K562 (cell line): ENCODE measurements at regions not wholly inside any gene's neighbourhood (a gene's known extent, or its start where the extent isn't known, plus 50 kb on each side); places are given as distances from the start of the nearest gene placed in this dataset.

Experiments used
- ATAC-seq: fragments of 200-7000 bp; cut with Tn5 transposase; 3 replicates; pipeline ENCODE4 v1.9.1; 2020; ENCODE audit warnings: moderate library complexity
- BruUV-seq: library from RNA; stranded (reverse); fragments of 400-500 nt; replicated peaks from 2 replicates; lab custom pipeline; 2021; lab: Mats Ljungman, UMichigan
- CTCF ChIA-PET: fragments of 300-600 bp; formaldehyde crosslinking; extraction: SDS; loops from one replicate; lab custom pipeline; 2021; ENCODE audit warnings: low intra/inter-chr PET ratio; lab: Yijun Ruan, JAX
- POLR2A ChIA-PET: fragments of 300-600, 350-650 bp; sonication (Branson Sonifier 250); formaldehyde crosslinking; extraction: SDS; loops from one replicate; lab custom pipeline; 2021; ENCODE audit warnings: antibody characterized with exemption, inconsistent platforms; lab: Yijun Ruan, JAX
- DNase-seq, 4 experiments: peaks; one replicate each; pipeline versions ENCODE4 v3.0.0 to v3.0.0-alpha.2; 2011 to 2018; ENCODE audit warnings: low spot score in 3 of 4, mixed read lengths in 3 of 4; ENCODE audit errors: extremely low read depth in 1 of 4
- FAIRE-seq: peaks from 2 replicates; lab custom pipeline; 2011; peaks lifted over from hg19 to GRCh38; lab: Jason Lieb, UNC
- H2AFZ ChIP-seq: 2 replicates; pipeline ENCODE4 v1.6.0; 2011; ENCODE audit warnings: low read depth, low read length, control low read depth, inconsistent platforms
- H3K27ac ChIP-seq: fragments of 200-600 bp; 3 replicates; pipeline ENCODE4 v1.8.0; 2011; ENCODE audit warnings: low read depth, mild to moderate bottlenecking, control low read depth, inconsistent platforms, low read length, moderate library complexity, mixed read lengths; ENCODE audit errors: extremely low read depth
- H3K27me3 ChIP-seq, 2 experiments: fragments of 300-600 bp in 1 of 2; 2 replicates in 1 of 2; 3 replicates in 1 of 2; pipeline versions ENCODE4 v1.6.0 to v1.8.0; 2011; ENCODE audit warnings: inconsistent platforms in 2 of 2, low read length in 2 of 2, mild to moderate bottlenecking in 1 of 2, mixed read lengths in 1 of 2, moderate library complexity in 1 of 2; ENCODE audit not compliant: control insufficient read depth in 2 of 2, insufficient read depth in 2 of 2
- H3K36me3 ChIP-seq: fragments of 300-600 bp; 3 replicates; pipeline ENCODE4 v1.8.0; 2011; ENCODE audit warnings: mild to moderate bottlenecking, low read length, inconsistent platforms; ENCODE audit not compliant: control insufficient read depth, insufficient read depth
- H3K4me1 ChIP-seq, 2 experiments: fragments of 200-600 bp in 1 of 2; replicated peaks in 1 of 2; 2 replicates in 1 of 2; 3 replicates in 1 of 2; pipeline versions ENCODE4 v1.5.1 to v1.8.0; 2011; ENCODE audit warnings: inconsistent platforms in 2 of 2, low read length in 2 of 2, mild to moderate bottlenecking in 1 of 2, mixed read lengths in 1 of 2, moderate library complexity in 1 of 2; ENCODE audit not compliant: control insufficient read depth in 2 of 2, insufficient read depth in 2 of 2
- H3K4me2 ChIP-seq: 2 replicates; pipeline ENCODE4 v1.6.1; 2011; ENCODE audit warnings: low read length, control low read depth, inconsistent platforms, mixed read lengths; ENCODE audit not compliant: insufficient read depth
- H3K4me3 ChIP-seq: fragments of 200-600 bp; sonication (generic), shearing (Covaris generic); 2 replicates; pipeline ENCODE4 v1.5.1; 2016; ENCODE audit warnings: control low read depth, inconsistent platforms
- H3K79me2 ChIP-seq: fragments of 200-600 bp; 3 replicates; pipeline ENCODE4 v1.8.0; 2011; ENCODE audit warnings: low read length, inconsistent platforms; ENCODE audit not compliant: control insufficient read depth, insufficient read depth
- H3K9ac ChIP-seq, 2 experiments: 2 replicates each; pipeline versions ENCODE4 v1.6.0 to v1.6.1; 2011; ENCODE audit warnings: low read depth in 2 of 2, low read length in 2 of 2, control low read depth in 1 of 2, inconsistent platforms in 1 of 2, mild to moderate bottlenecking in 1 of 2, mixed read lengths in 1 of 2; ENCODE audit not compliant: insufficient read depth in 1 of 2
- H3K9me1 ChIP-seq: one replicate; pipeline ENCODE4 v1.6.0; 2011; ENCODE audit warnings: inconsistent platforms, mild to moderate bottlenecking, low read length, moderate library complexity; ENCODE audit not compliant: control insufficient read depth, insufficient read depth
- H3K9me3 ChIP-seq: replicated peaks from 2 replicates; pipeline ENCODE4 v1.5.1; 2011; ENCODE audit warnings: low read depth, low read length, inconsistent platforms; ENCODE audit not compliant: control insufficient read depth, insufficient read depth
- H4K20me1 ChIP-seq: replicated peaks from 2 replicates; pipeline ENCODE4 v1.6.1; 2011; ENCODE audit warnings: low read length, inconsistent platforms, mixed read lengths; ENCODE audit not compliant: control insufficient read depth, insufficient read depth
- BMI1 ChIP-seq: fragments of 150-350 bp; IDR thresholded peaks from 2 replicates; pipeline ENCODE4 v1.6.1; 2014; ENCODE audit warnings: low read length
- EHMT2 ChIP-seq: fragments of 450-650 bp; IDR thresholded peaks from 2 replicates; pipeline ENCODE4 v1.6.1; 2018; ENCODE audit warnings: antibody characterized with exemption
- KLF6 ChIP-seq: fragments of 250-450 bp; sonication (Bioruptor Pico); IDR thresholded peaks from 2 replicates; pipeline ENCODE4 v1.4.0; 2020; ENCODE audit warnings: mild to moderate bottlenecking, moderate library complexity, borderline replicate concordance
- LEF1 ChIP-seq: fragments of 450-650 bp; IDR thresholded peaks from 2 replicates; pipeline ENCODE4 v1.6.1; 2016; ENCODE audit warnings: mild to moderate bottlenecking
- MYC ChIP-seq, 2 experiments: fragments of 250-450 bp in 1 of 2; sonication (Bioruptor Pico) in 1 of 2; IDR thresholded peaks; 2 replicates each; pipeline versions ENCODE4 v1.5.1 to v1.6.1; 2012 to 2021; ENCODE audit warnings: low read depth in 2 of 2, borderline replicate concordance in 1 of 2, improper control_type of control experiment in 1 of 2, low read length in 1 of 2, mild to moderate bottlenecking in 1 of 2, moderate library complexity in 1 of 2
- NCOA4 ChIP-seq: fragments of 450-650 bp; IDR thresholded peaks from 2 replicates; pipeline ENCODE4 v1.6.1; 2018; ENCODE audit warnings: mild to moderate bottlenecking; ENCODE audit not compliant: partially characterized antibody
- NFE2L1 ChIP-seq: fragments of 450-650 bp; IDR thresholded peaks from 2 replicates; pipeline ENCODE4 v1.6.1; 2016; ENCODE audit warnings: missing genetic modification characterization, low read depth, mild to moderate bottlenecking, missing compliant biosample characterization, moderate library complexity, borderline replicate concordance
- NR2C1 ChIP-seq, 2 experiments: fragments of 450-650 bp; IDR thresholded peaks; 2 replicates each; pipeline ENCODE4 v1.6.1; 2017; ENCODE audit warnings: mild to moderate bottlenecking in 2 of 2, antibody characterized with exemption in 1 of 2, inconsistent platforms in 1 of 2, missing compliant biosample characterization in 1 of 2, missing genetic modification characterization in 1 of 2
- PML ChIP-seq: IDR thresholded peaks from 2 replicates; pipeline ENCODE4 v1.6.1; 2012; ENCODE audit warnings: low read length, inconsistent platforms
- POLR2G ChIP-seq: fragments of 200-400 bp; formaldehyde crosslinking; IDR thresholded peaks from 2 replicates; pipeline ENCODE4 v1.6.1; 2017; ENCODE audit warnings: low read depth, mild to moderate bottlenecking, antibody characterized with exemption, low read length, moderate library complexity
- RBM14 ChIP-seq: fragments of 200-400 bp; formaldehyde crosslinking; IDR thresholded peaks from 2 replicates; pipeline ENCODE4 v1.6.1; 2018; ENCODE audit warnings: low read depth, mild to moderate bottlenecking, low read length, moderate library complexity, borderline replicate concordance; ENCODE audit not compliant: insufficient read depth
- SNIP1 ChIP-seq: fragments of 450-650 bp; IDR thresholded peaks from 2 replicates; pipeline ENCODE4 v1.7.1; 2017; ENCODE audit warnings: low read depth, mild to moderate bottlenecking
- TSC22D4 ChIP-seq: fragments of 450-650 bp; IDR thresholded peaks from 2 replicates; pipeline ENCODE4 v1.6.1; 2016; ENCODE audit warnings: missing genetic modification characterization, missing biosample characterization, control low read depth
- ZNF695 ChIP-seq: fragments of 450-650 bp; formaldehyde crosslinking; IDR thresholded peaks from 2 replicates; pipeline ENCODE4 v1.4.0; 2020; ENCODE audit warnings: mild to moderate bottlenecking, moderate library complexity
- ZNF79 ChIP-seq: fragments of 250-450 bp; sonication (Bioruptor Pico); IDR thresholded peaks from 2 replicates; pipeline ENCODE4 v1.4.0; 2020; ENCODE audit warnings: low read depth, mild to moderate bottlenecking, moderate library complexity
- WGBS: fragments of 100-300 bp; shearing (Covaris generic); methylation state at CpG from one replicate; pipeline ENCODE4 v1.1.6; 2016; ENCODE audit warnings: low coverage, mixed read lengths; ENCODE audit not compliant: insufficient coverage; ENCODE audit errors: missing lambda C conversion rate; 5-methylcytosine and 5-hydroxymethylcytosine counted together
- in situ Hi-C: fragments of 300-500 bp; cut with MboI; formaldehyde crosslinking; loops from 4 replicates; pipeline ENCODE4 v1.15.0; 2018; ENCODE audit warnings: inconsistent platforms, mixed read lengths
- intact Hi-C: fragments of 100-400 bp; cut with micrococcal nuclease; formaldehyde crosslinking; loops from 2 replicates; pipeline ENCODE4 v1.14.2; 2022
- TF ChIP-seq, protein P1 (sequence below): fragments of 250-450 bp; sonication (Bioruptor Pico); IDR thresholded peaks from 2 replicates; pipeline ENCODE4 v1.6.1; 2021; ENCODE audit warnings: mild to moderate bottlenecking

DNA sequence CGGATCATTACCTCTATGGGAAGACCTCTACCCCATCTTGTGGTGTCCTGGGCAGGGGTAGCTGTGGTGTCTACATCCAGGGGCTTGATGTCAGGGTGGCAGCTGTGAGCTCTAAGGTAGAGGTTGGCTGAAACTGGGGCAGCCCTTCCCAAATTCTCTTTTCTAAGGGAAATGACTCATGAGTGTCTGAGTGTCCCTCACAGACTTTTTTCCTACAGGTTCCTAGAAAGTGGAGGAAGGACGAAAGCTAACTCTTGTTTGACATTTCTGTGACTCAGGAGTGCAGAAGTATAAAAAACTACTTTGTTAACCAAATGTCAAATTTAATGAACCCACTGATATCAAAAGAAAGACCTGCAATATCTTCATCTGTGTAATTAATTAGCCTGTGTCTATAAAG lies 481.5 kb downstream of the PDCD6IP start:
- ATAC-seq, result no peak
- Histone ChIP-seq H3K27ac (no peak overlapping the region), H4K20me1 (no peaks in the 10 kb centered on the region), H3K27me3 (no peaks in the 10 kb centered on the region), H3K9me1 (no peaks in the 10 kb centered on the region), H3K9ac (no peak overlapping the region), H3K4me2 (no peak overlapping the region), H3K4me3 (no peak overlapping the region), H3K79me2 (no peaks in the 10 kb centered on the region), H3K36me3 (no peaks in the 10 kb centered on the region), H2AFZ (no peak overlapping the region), H3K4me1 (no peaks in the 10 kb centered on the region), H3K9me3 (no peaks in the 10 kb centered on the region)
- WGBS, result 3% methylated on average over 2 of the region's 2 CpGs
- no TSS peak for BruUV-seq
- in situ Hi-C loops (no loop called here), intact Hi-C loops (no loop called here)
- TF ChIP-seq ZNF695 (CRISPR knock-in tag), result no peak
- no peak for TF ChIP-seq NCOA4
- TF ChIP-seq KLF6, result no peak
- TF ChIP-seq EHMT2, result no peak
- no peak for TF ChIP-seq TSC22D4 (tag)
- TF ChIP-seq POLR2G, result no peak
- TF ChIP-seq LEF1, result no peak
- no peak for TF ChIP-seq BMI1
- TF ChIP-seq PML, result no peak
- no peak for TF ChIP-seq NR2C1 (IDR thresholded peaks at IDR 0.05)
- TF ChIP-seq NR2C1 (tag; IDR thresholded peaks at IDR 0.05), result no peak
- no peak for TF ChIP-seq MYC (IDR thresholded peaks at IDR 0.05; ENCODE audit: low read depth, low read length)
- TF ChIP-seq MYC (CRISPR knock-in tag; IDR thresholded peaks at IDR 0.05; ENCODE audit: borderline replicate concordance, low read depth), result no peak
- TF ChIP-seq, protein P1, sequence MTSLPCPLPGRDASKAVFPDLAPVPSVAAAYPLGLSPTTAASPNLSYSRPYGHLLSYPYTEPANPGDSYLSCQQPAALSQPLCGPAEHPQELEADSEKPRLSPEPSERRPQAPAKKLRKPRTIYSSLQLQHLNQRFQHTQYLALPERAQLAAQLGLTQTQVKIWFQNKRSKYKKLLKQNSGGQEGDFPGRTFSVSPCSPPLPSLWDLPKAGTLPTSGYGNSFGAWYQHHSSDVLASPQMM (CRISPR knock-in tag), result no peak
- TF ChIP-seq ZNF79 (CRISPR knock-in tag), result no peak
- TF ChIP-seq SNIP1, result no peak
- no peak for TF ChIP-seq RBM14
- TF ChIP-seq NFE2L1 (tag), result no peak
- POLR2A ChIA-PET, result no interaction called here
- no peak for FAIRE-seq
- CTCF ChIA-PET, result no interaction called here
- no peak for DNase-seq
